ENCODE measurements at regions not wholly inside any gene's neighbourhood (a gene's known extent, or its start where the extent isn't known, plus 50 kb on each side); places are given as distances from the start of the nearest gene placed in this dataset.

DNA sequence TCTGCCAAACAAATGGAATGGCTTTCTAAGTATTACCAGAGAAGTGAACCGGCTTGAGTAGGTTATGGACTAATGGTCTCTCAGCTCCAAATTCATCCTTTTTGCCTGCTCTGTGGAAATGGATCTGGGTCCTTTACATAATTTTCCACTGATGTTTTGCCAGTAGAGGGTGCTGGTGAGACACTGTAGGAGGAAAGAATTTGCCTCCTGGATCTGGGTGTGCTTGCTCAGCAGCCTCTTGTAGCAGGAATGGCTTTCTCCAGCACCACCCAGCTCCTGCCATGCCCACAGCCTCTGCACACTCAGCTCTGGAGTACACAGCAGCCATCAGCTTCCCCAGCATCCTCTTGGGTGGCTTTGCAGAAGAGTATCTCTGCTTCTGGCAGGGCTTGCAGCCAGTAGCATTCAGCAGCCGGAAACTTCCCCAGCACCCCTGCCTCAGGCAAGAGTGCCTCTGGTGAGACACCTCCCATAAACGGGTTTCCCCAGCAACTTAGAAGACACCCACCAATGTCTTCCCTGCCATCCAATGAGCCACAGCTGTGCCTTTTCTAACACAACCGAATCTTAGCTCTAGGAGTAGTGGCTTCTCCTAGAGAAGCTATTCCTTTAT is 235.0 kb upstream of the PLPP4 start:
- no peak for TF ChIP-seq SIN3A (IDR thresholded peaks at IDR 0.05; ENCODE audit: borderline replicate concordance, insufficient read depth, low read depth, low read length)
- TF ChIP-seq, protein P1, sequence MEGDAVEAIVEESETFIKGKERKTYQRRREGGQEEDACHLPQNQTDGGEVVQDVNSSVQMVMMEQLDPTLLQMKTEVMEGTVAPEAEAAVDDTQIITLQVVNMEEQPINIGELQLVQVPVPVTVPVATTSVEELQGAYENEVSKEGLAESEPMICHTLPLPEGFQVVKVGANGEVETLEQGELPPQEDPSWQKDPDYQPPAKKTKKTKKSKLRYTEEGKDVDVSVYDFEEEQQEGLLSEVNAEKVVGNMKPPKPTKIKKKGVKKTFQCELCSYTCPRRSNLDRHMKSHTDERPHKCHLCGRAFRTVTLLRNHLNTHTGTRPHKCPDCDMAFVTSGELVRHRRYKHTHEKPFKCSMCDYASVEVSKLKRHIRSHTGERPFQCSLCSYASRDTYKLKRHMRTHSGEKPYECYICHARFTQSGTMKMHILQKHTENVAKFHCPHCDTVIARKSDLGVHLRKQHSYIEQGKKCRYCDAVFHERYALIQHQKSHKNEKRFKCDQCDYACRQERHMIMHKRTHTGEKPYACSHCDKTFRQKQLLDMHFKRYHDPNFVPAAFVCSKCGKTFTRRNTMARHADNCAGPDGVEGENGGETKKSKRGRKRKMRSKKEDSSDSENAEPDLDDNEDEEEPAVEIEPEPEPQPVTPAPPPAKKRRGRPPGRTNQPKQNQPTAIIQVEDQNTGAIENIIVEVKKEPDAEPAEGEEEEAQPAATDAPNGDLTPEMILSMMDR (IDR thresholded peaks at IDR 0.05): peak; percentile 88
- TF ChIP-seq POLR2AphosphoS5 (IDR thresholded peaks at IDR 0.05; ENCODE audit: low read depth, low read length): no peak
- TF ChIP-seq, protein P2, sequence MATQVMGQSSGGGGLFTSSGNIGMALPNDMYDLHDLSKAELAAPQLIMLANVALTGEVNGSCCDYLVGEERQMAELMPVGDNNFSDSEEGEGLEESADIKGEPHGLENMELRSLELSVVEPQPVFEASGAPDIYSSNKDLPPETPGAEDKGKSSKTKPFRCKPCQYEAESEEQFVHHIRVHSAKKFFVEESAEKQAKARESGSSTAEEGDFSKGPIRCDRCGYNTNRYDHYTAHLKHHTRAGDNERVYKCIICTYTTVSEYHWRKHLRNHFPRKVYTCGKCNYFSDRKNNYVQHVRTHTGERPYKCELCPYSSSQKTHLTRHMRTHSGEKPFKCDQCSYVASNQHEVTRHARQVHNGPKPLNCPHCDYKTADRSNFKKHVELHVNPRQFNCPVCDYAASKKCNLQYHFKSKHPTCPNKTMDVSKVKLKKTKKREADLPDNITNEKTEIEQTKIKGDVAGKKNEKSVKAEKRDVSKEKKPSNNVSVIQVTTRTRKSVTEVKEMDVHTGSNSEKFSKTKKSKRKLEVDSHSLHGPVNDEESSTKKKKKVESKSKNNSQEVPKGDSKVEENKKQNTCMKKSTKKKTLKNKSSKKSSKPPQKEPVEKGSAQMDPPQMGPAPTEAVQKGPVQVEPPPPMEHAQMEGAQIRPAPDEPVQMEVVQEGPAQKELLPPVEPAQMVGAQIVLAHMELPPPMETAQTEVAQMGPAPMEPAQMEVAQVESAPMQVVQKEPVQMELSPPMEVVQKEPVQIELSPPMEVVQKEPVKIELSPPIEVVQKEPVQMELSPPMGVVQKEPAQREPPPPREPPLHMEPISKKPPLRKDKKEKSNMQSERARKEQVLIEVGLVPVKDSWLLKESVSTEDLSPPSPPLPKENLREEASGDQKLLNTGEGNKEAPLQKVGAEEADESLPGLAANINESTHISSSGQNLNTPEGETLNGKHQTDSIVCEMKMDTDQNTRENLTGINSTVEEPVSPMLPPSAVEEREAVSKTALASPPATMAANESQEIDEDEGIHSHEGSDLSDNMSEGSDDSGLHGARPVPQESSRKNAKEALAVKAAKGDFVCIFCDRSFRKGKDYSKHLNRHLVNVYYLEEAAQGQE (IDR thresholded peaks at IDR 0.05; ENCODE audit: insufficient read depth in 1 of 2, low read depth in 2 of 2, low read length in 1 of 2): no peak
- no peak for TF ChIP-seq TCF7L2 (IDR thresholded peaks at IDR 0.05; ENCODE audit: low read depth, low read length)
